GM20000 (cell line): ENCODE measurements at regions not wholly inside any gene's neighbourhood (a gene's known extent, or its start where the extent isn't known, plus 50 kb on each side); places are given as distances from the start of the nearest gene placed in this dataset.

ENCODE experiments used
- DNase-seq: peaks from one replicate; pipeline ENCODE4 v3.0.0; 2012; ENCODE audit warnings: low spot score
- TF ChIP-seq, protein P1 (sequence below): IDR thresholded peaks from 2 replicates; pipeline ENCODE4 v1.5.1; 2012; ENCODE audit warnings: mild to moderate bottlenecking, control low read depth; ENCODE audit errors: extremely low read depth, missing control alignments

DNA sequence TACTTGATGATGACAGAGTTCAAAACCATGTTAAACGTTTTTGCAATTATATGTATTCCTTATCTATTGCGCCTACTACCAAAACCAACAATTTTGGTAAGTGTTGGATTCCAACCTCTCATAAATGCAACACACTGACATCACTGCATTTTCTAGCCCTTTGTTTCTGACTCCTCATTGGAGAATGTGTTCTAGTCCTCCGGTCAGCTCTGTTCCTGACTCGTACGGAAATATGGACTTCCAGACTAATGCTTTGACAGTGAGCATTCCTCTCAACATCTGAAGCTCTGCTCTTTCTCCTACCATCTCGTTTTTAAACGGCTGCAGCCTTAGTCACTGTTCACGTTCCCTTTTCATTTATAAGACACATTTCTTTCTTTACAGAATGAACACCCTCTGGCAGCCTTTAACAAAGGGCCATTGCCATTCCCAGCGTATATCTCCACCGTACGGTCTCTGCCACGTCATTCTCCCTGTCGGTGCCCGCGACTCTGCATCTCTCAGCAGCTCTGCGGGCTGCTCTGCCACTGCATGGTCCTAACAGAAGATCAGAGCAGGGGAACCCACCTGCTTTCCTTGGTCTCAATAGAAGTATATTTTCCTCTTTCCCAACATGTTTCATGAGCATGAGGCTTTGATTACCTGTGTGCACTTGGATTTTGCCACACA is 103.0 kb upstream of the SYNDIG1 start:
- no peak for DNase-seq
- TF ChIP-seq, protein P1, sequence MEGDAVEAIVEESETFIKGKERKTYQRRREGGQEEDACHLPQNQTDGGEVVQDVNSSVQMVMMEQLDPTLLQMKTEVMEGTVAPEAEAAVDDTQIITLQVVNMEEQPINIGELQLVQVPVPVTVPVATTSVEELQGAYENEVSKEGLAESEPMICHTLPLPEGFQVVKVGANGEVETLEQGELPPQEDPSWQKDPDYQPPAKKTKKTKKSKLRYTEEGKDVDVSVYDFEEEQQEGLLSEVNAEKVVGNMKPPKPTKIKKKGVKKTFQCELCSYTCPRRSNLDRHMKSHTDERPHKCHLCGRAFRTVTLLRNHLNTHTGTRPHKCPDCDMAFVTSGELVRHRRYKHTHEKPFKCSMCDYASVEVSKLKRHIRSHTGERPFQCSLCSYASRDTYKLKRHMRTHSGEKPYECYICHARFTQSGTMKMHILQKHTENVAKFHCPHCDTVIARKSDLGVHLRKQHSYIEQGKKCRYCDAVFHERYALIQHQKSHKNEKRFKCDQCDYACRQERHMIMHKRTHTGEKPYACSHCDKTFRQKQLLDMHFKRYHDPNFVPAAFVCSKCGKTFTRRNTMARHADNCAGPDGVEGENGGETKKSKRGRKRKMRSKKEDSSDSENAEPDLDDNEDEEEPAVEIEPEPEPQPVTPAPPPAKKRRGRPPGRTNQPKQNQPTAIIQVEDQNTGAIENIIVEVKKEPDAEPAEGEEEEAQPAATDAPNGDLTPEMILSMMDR: no peak

DNA sequence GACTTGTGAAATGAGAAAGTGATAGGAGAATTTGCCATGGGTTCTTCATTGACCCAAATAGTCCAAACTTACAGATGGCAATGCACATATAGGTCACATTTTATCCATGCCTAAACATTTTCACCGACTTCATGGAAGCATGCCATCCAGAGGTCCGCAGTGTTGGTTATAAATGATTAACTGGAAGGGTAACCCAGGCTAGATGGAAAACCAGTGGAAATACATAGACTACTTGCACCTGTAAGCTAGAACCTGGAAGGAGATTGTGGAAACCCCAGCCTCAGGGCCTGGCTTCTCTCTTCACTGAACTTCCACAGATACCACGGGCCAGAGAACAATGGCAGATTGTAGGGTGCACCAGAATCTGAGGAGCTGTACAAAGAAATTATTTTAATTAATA is 103.8 kb upstream of the SYNDIG1 start:
- DNase-seq: no peak

DNA sequence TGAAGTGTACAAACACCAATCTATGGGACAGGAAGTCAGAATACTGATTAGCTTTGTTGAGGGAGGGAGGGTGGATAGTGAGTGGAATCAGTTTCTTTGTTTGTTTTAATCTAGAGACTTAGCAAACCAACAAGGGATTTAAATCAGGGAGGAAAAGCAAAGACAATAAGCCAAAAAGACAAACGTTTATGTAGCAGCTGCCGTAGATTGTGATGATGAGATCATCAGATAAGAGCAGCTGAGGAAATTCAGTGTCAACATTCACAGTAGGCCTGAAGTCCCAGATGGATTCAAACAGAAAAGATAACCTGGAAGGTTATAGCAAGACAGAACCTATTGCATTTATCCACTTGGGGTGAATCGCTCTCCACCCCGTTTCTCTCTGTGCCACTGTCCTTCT is 104.9 kb upstream of the SYNDIG1 start:
- no peak for DNase-seq
- TF ChIP-seq, protein P1: no peak

More for the DNA sequence above, 103.8 kb upstream of the SYNDIG1 start:
- TF ChIP-seq, protein P1: no peak

DNA sequence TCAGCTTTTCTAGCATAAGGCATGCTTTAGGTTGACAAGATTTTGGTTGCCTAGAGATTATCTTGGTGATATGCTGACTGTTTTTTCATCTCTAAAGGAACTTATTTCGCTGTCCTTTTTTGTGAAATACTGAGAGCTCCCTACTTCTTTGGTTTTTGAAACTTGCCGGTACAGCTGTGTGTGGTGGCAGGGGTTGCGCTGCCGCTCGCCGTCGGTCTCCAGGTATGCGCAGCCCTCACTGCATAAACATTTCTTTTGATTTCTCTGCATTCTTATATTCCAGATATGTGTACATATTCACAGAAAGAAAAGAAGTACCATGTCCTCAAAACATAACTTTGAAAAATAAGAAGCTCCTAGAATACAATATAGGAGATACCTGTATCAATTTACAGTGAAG is 106.4 kb upstream of the SYNDIG1 start:
- TF ChIP-seq, protein P1: no peak
- no peak for DNase-seq

DNA sequence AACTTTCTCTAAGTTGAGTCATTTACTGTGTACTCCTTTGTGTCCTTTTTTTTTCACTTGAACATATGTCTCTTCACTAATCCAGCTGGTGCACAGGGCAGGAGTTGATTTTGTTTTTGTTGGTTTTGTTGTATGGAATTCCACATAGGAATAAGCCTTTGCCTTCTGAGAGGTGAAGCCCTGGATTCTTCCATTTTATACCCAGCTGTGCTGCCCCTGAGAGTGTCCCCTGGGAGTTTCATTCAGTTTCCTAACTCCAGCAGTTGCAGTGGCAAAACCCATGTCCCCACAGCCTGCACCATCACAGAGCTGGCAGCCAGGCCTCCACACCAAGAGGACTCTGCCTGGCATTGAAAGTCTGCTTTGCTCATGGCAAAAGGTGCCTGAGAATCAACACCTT is 107.3 kb upstream of the SYNDIG1 start:
- TF ChIP-seq, protein P1: no peak
- DNase-seq: no peak

DNA sequence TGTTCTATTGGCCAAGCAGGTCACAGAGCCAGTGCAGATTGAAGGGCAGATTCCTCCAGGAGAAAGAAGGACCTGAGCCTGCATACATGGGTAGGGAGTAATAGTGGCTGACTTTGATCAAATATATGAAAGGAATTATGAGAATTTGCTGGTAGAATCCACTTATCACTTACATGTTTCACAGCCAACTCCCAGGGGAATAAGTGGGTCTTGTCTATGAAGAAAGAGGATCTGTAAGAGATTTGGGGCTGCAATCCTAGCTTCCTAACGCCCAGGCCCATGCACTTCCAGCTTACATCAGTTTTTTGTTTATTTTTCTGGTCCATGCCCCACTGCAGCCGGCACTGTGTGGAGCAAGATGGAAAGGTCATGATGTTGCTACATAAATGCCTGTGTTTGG is 107.9 kb upstream of the SYNDIG1 start:
- no peak for DNase-seq
- TF ChIP-seq, protein P1: no peak

DNA sequence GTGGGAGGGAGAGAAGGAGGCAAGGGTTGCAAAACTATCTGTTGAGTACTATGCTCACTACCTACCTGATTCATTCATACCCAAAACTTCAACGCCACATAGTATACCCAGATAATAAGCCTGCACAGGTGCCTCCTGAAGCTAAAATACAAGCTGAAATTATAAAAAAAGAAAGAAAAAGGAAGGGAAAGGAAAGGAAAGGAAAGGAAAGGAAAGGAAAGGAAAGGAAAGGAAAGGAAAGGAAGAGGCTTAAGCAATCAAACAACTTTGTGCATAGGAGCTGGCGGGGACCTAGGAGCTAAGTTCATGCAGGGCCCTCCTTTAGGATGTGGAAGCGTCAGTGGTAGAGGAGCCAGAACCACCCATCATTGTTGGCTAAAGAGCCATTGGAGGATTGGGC is 108.9 kb upstream of the SYNDIG1 start:
- DNase-seq: no peak
- TF ChIP-seq, protein P1: no peak
